HG03342 (cell line): ENCODE measurements at regions not wholly inside any gene's neighbourhood (a gene's known extent, or its start where the extent isn't known, plus 50 kb on each side); places are given as distances from the start of the nearest gene placed in this dataset.

Source experiments
- ATAC-seq: cut with Tn5 transposase; IDR thresholded peaks from one replicate; pipeline ENCODE4 v1.9.1; 2021; ENCODE audit warnings: mild to moderate bottlenecking, moderate library complexity; ENCODE audit not compliant: unreplicated experiment

- no peak for ATAC-seq
Measured at GRCh38 chr10:4691301-4691700, 134.7 kb upstream of the AKR1E2 start.

GRCh38 chr10:4688601-4689000 is 137.4 kb upstream of the AKR1E2 start:
- peak; percentile 60 for ATAC-seq

GRCh38 chr10:4688168-4688567 is 137.8 kb upstream of the AKR1E2 start:
- ATAC-seq, result no peak

GRCh38 chr10:4687397-4687796 is 138.6 kb upstream of the AKR1E2 start:
- ATAC-seq, result no peak

- ATAC-seq, result no peak
Measured at GRCh38 chr10:4686644-4686996, 139.4 kb upstream of the AKR1E2 start.

GRCh38 chr10:4685904-4686643 is 139.9 kb upstream of the AKR1E2 start:
- no peak for ATAC-seq

- ATAC-seq, result no peak
Measured at GRCh38 chr10:4685491-4685890, 140.5 kb upstream of the AKR1E2 start.

GRCh38 chr10:4684434-4684833 is 141.6 kb upstream of the AKR1E2 start:
- ATAC-seq, result no peak

GRCh38 chr10:4683838-4684237 is 142.2 kb upstream of the AKR1E2 start:
- ATAC-seq, result no peak

GRCh38 chr10:4683137-4683536 is 142.9 kb upstream of the AKR1E2 start:
- ATAC-seq, result no peak

GRCh38 chr10:4678951-4679671 is 146.9 kb upstream of the AKR1E2 start:
- ATAC-seq, result no peak

- ATAC-seq, result no peak
Measured at GRCh38 chr10:4678023-4678950, 147.7 kb upstream of the AKR1E2 start.

- ATAC-seq, result no peak
Measured at GRCh38 chr10:4677296-4678021, 148.5 kb upstream of the AKR1E2 start.

GRCh38 chr10:4676566-4676965 is 149.4 kb upstream of the AKR1E2 start:
- no peak for ATAC-seq

- ATAC-seq, result no peak
Measured at GRCh38 chr10:4675808-4676207, 150.2 kb upstream of the AKR1E2 start.

GRCh38 chr10:4673279-4674040 is 152.5 kb upstream of the AKR1E2 start:
- ATAC-seq, result no peak

GRCh38 chr10:4672201-4672600 is 153.8 kb upstream of the AKR1E2 start:
- no peak for ATAC-seq

- no peak for ATAC-seq
Measured at GRCh38 chr10:4671451-4672145, 154.4 kb upstream of the AKR1E2 start.

- ATAC-seq, result no peak
Measured at GRCh38 chr10:4670737-4671136, 155.3 kb upstream of the AKR1E2 start.
